VCaP (cell line): ENCODE measurements at regions not wholly inside any gene's neighbourhood (a gene's known extent, or its start where the extent isn't known, plus 50 kb on each side); places are given as distances from the start of the nearest gene placed in this dataset.
"Not testable (repeated sequence)": the region's sequence is repeated elsewhere in the genome, so short reads cannot be mapped to it uniquely, and the experiment has no call there.

ENCODE experiments used
- H3K27ac ChIP-seq: fragments of 450-650 bp; 2 replicates; pipeline ENCODE4 v1.5.1; 2017
- CTCF ChIP-seq: fragments of 450-650 bp; conservative IDR thresholded peaks from 2 replicates; pipeline ENCODE4 v1.5.1; 2017; ENCODE audit warnings: mild to moderate bottlenecking, moderate library complexity

- TF ChIP-seq CTCF: no peak
- H3K27ac ChIP-seq: no peak overlapping the region
Measured at GRCh38 chr10:83541046-83541445, 598.3 kb upstream of the GHITM start.

- peak overlapping the region; percentile 26; the same call in 1 of the 2 replicates for H3K27ac ChIP-seq
- no peak for TF ChIP-seq CTCF
Measured at GRCh38 chr10:83542774-83543411, 596.4 kb upstream of the GHITM start.

- TF ChIP-seq CTCF: no peak
- no peak overlapping the region; the same call in 1 of the 2 replicates for H3K27ac ChIP-seq
Measured at GRCh38 chr10:83543691-83544462, 595.4 kb upstream of the GHITM start.

GRCh38 chr10:83545901-83546391 is 593.4 kb upstream of the GHITM start:
- TF ChIP-seq CTCF: no peak
- H3K27ac ChIP-seq: no peak overlapping the region

- H3K27ac ChIP-seq: not testable (repeated sequence)
Measured at GRCh38 chr10:83551190-83551589, 588.1 kb upstream of the GHITM start.

- no peak for TF ChIP-seq CTCF
- no peak overlapping the region for H3K27ac ChIP-seq
Measured at GRCh38 chr10:83553366-83553765, 585.9 kb upstream of the GHITM start.

- TF ChIP-seq CTCF: no peak
- H3K27ac ChIP-seq: no peak overlapping the region
Measured at GRCh38 chr10:83555264-83555663, 584.0 kb upstream of the GHITM start.

GRCh38 chr10:83562381-83562780 is 576.9 kb upstream of the GHITM start:
- no peak for TF ChIP-seq CTCF
- H3K27ac ChIP-seq: no peak overlapping the region
